SKM-1 treated with dmso at 0.1 percent for 144 hours (cell line): ENCODE measurements at regions not wholly inside any gene's neighbourhood (a gene's known extent, or its start where the extent isn't known, plus 50 kb on each side); places are given as distances from the start of the nearest gene placed in this dataset.

Source experiments
- DNase-seq: peaks from one replicate; lab custom pipeline; 2025; ENCODE audit not compliant: unreplicated experiment; lab: John Stamatoyannopoulos, UW

GRCh38 chr17:72338304-72338703 is 217.5 kb downstream of the SOX9 start:
- no peak for DNase-seq

- DNase-seq: no peak
Measured at GRCh38 chr17:72338847-72339790, 218.3 kb downstream of the SOX9 start.

- DNase-seq: no peak
Measured at GRCh38 chr17:72340836-72341235, 220.0 kb downstream of the SOX9 start.

GRCh38 chr17:72342061-72342460 is 221.2 kb downstream of the SOX9 start:
- no peak for DNase-seq

GRCh38 chr17:72342627-72343527 is 222.1 kb downstream of the SOX9 start:
- DNase-seq: no peak

GRCh38 chr17:72343911-72344310 is 223.1 kb downstream of the SOX9 start:
- no peak for DNase-seq

- DNase-seq: no peak
Measured at GRCh38 chr17:72344613-72345012, 223.8 kb downstream of the SOX9 start.

GRCh38 chr17:72345088-72345487 is 224.3 kb downstream of the SOX9 start:
- no peak for DNase-seq

- DNase-seq: no peak
Measured at GRCh38 chr17:72345536-72345935, 224.7 kb downstream of the SOX9 start.

GRCh38 chr17:72346306-72346705 is 225.5 kb downstream of the SOX9 start:
- DNase-seq: no peak

- no peak for DNase-seq
Measured at GRCh38 chr17:72349011-72349410, 228.2 kb downstream of the SOX9 start.

GRCh38 chr17:72349491-72349995 is 228.7 kb downstream of the SOX9 start:
- no peak for DNase-seq

- no peak for DNase-seq
Measured at GRCh38 chr17:72350073-72350472, 229.3 kb downstream of the SOX9 start.

- DNase-seq: no peak
Measured at GRCh38 chr17:72351365-72351764, 230.5 kb downstream of the SOX9 start.

- no peak for DNase-seq
Measured at GRCh38 chr17:72351884-72352346, 231.1 kb downstream of the SOX9 start.

- DNase-seq: no peak
Measured at GRCh38 chr17:72353502-72353901, 232.7 kb downstream of the SOX9 start.

GRCh38 chr17:72354071-72354470 is 233.3 kb downstream of the SOX9 start:
- DNase-seq: no peak

GRCh38 chr17:72357764-72358365 is 237.0 kb downstream of the SOX9 start:
- DNase-seq: no peak

- DNase-seq: no peak
Measured at GRCh38 chr17:72358465-72358864, 237.6 kb downstream of the SOX9 start.

GRCh38 chr17:72359274-72359673 is 238.5 kb downstream of the SOX9 start:
- DNase-seq: no peak

- no peak for DNase-seq
Measured at GRCh38 chr17:72359811-72360210, 239.0 kb downstream of the SOX9 start.
